Prostate gland (tissue), 2 donors: ENCODE measurements at regions not wholly inside any gene's neighbourhood (a gene's known extent, or its start where the extent isn't known, plus 50 kb on each side); places are given as distances from the start of the nearest gene placed in this dataset.

Experiments
- DNase-seq: peaks from one replicate; pipeline ENCODE4 v3.0.0-alpha.2; 2019; ENCODE audit warnings: low spot score
- H3K27ac ChIP-seq, 2 donors: fragments of 200-600 bp; sonication (generic); 2 replicates each; pipeline ENCODE4 v1.5.1; 2017 to 2019
- H3K27me3 ChIP-seq: fragments of 200-600 bp; sonication (generic); replicated peaks from 2 replicates; pipeline ENCODE4 v1.5.1; 2019; ENCODE audit not compliant: insufficient read depth
- H3K36me3 ChIP-seq, 2 donors: fragments of 200-600 bp; sonication (generic); 1 replicate in 1 of 2; 2 replicates in 1 of 2; pipeline versions ENCODE4 v1.5.1 to v1.8.1; 2017 to 2019
- H3K4me1 ChIP-seq: fragments of 200-600 bp; sonication (generic); replicated peaks from 2 replicates; pipeline ENCODE4 v1.5.1; 2019
- H3K4me3 ChIP-seq, 2 donors: fragments of 200-600 bp; sonication (generic); 2 replicates each; pipeline ENCODE4 v1.5.1; 2017 to 2019
- H3K9me3 ChIP-seq: fragments of 200-600 bp; sonication (generic); 2 replicates; pipeline ENCODE4 v1.5.1; 2017
- CTCF ChIP-seq, 4 experiments: fragments of 200-600 bp in 2 of 4; fragments of 450-650 bp in 2 of 4; sonication (generic) in 2 of 4; IDR thresholded peaks; 1 replicate in 3 of 4; 2 replicates in 1 of 4; pipeline ENCODE4 v1.5.1; 2016 to 2019; ENCODE audit warnings: antibody characterized with exemption in 4 of 4, mild to moderate bottlenecking in 2 of 4, moderate library complexity in 2 of 4
- POLR2A ChIP-seq: fragments of 450-650 bp; IDR thresholded peaks from one replicate; pipeline ENCODE4 v1.6.1; 2016; ENCODE audit warnings: antibody characterized with exemption, mild to moderate bottlenecking
- POLR2AphosphoS5 ChIP-seq: sonication (generic); formaldehyde crosslinking; IDR thresholded peaks from one replicate; pipeline ENCODE4 v1.6.1; 2017; ENCODE audit warnings: antibody characterized with exemption
- WGBS: methylation state at CpG from one replicate; pipeline ENCODE4 v1.1.5; 2018; 5-methylcytosine and 5-hydroxymethylcytosine counted together
- intact Hi-C: fragments of 100-400 bp; cut with DNase I; formaldehyde crosslinking; loops from one replicate; pipeline ENCODE4 v1.14.2; 2022

- no peaks in the 10 kb centered on the region for H3K27me3 ChIP-seq
- intact Hi-C loops: no loop called here
- H3K36me3 ChIP-seq: no peaks in the 10 kb centered on the region
- H3K4me1 ChIP-seq: no peaks in the 10 kb centered on the region
- 48% methylated on average over 4 of the region's 4 CpGs for WGBS
- no peak overlapping the region for H3K27ac ChIP-seq
- DNase-seq: no peak
- TF ChIP-seq POLR2A: no peak
- no peak for TF ChIP-seq CTCF (IDR thresholded peaks at IDR 0.05)
- no peak for TF ChIP-seq POLR2AphosphoS5
- no peak overlapping the region for H3K4me3 ChIP-seq
- no peaks in the 10 kb centered on the region for H3K9me3 ChIP-seq
These were observed 199.7 kb downstream of the ADCYAP1 start for GRCh38 chr18:1104181-1104881.

- 97% methylated on average over 2 of the region's 2 CpGs for WGBS
- DNase-seq: no peak
These were observed 219.8 kb downstream of the ADCYAP1 start for GRCh38 chr18:1124495-1124894.

GRCh38 chr18:1133541-1133940, 228.9 kb downstream of the ADCYAP1 start:
- Histone ChIP-seq H3K36me3 (no peaks in the 10 kb centered on the region), H3K4me3 (no peak overlapping the region), H3K9me3 (no peaks in the 10 kb centered on the region), H3K27me3 (no peaks in the 10 kb centered on the region), H3K4me1 (no peaks in the 10 kb centered on the region), H3K27ac (no peak overlapping the region)
- no peak for DNase-seq
- WGBS: 20% methylated on average over 2 of the region's 2 CpGs
- no peak for TF ChIP-seq POLR2AphosphoS5
- no peak for TF ChIP-seq POLR2A
- TF ChIP-seq CTCF (IDR thresholded peaks at IDR 0.05): no peak
- intact Hi-C loops: no loop called here

More at GRCh38 chr18:1124495-1124894, 219.8 kb downstream of the ADCYAP1 start:
- no peaks in the 10 kb centered on the region for H3K9me3 ChIP-seq
- no peaks in the 10 kb centered on the region for H3K27me3 ChIP-seq
- no peaks in the 10 kb centered on the region for H3K36me3 ChIP-seq
- TF ChIP-seq POLR2A: no peak
- no peak for TF ChIP-seq CTCF (IDR thresholded peaks at IDR 0.05)
- no peak for TF ChIP-seq POLR2AphosphoS5
- H3K27ac ChIP-seq: no peak overlapping the region
- intact Hi-C loops: no loop called here
- H3K4me1 ChIP-seq: no peaks in the 10 kb centered on the region
- H3K4me3 ChIP-seq: no peak overlapping the region

- Histone ChIP-seq H3K27ac (no peak overlapping the region), H3K4me1 (no peaks in the 10 kb centered on the region), H3K9me3 (no peaks in the 10 kb centered on the region), H3K27me3 (no peaks in the 10 kb centered on the region), H3K36me3 (no peaks in the 10 kb centered on the region), H3K4me3 (no peak overlapping the region)
- DNase-seq: no peak
- intact Hi-C loops: no loop called here
- TF ChIP-seq POLR2A: no peak
- TF ChIP-seq CTCF (IDR thresholded peaks at IDR 0.05): no peak
- no peak for TF ChIP-seq POLR2AphosphoS5
- 54% methylated on average over 1 of the region's 1 CpG for WGBS
These were observed 243.1 kb downstream of the ADCYAP1 start for GRCh38 chr18:1147730-1148129.

- intact Hi-C loops: no loop called here
- H3K36me3 ChIP-seq: no peaks in the 10 kb centered on the region
- H3K4me1 ChIP-seq: no peaks in the 10 kb centered on the region
- H3K27me3 ChIP-seq: no peaks in the 10 kb centered on the region
- no peak overlapping the region for H3K4me3 ChIP-seq
- H3K9me3 ChIP-seq: no peaks in the 10 kb centered on the region
- TF ChIP-seq CTCF (IDR thresholded peaks at IDR 0.05) (no peak), POLR2A (no peak), POLR2AphosphoS5 (no peak)
- 94% methylated on average over 4 of the region's 4 CpGs for WGBS
- DNase-seq: no peak
- no peak overlapping the region for H3K27ac ChIP-seq
These were observed 245.0 kb downstream of the ADCYAP1 start for GRCh38 chr18:1149709-1150108.
